GM12875 (cell line): ENCODE measurements at regions not wholly inside any gene's neighbourhood (a gene's known extent, or its start where the extent isn't known, plus 50 kb on each side); places are given as distances from the start of the nearest gene placed in this dataset.
"Not testable (repeated sequence)": the region's sequence is repeated elsewhere in the genome, so short reads cannot be mapped to it uniquely, and the experiment has no call there.

ENCODE experiments used
- H3K4me3 ChIP-seq: one replicate; pipeline ENCODE4 v1.5.1; 2011; ENCODE audit warnings: low read depth, low read length, control low read depth
- TF ChIP-seq, protein P1 (sequence below): IDR thresholded peaks from 2 replicates; pipeline ENCODE4 v1.5.1; 2011; ENCODE audit warnings: low read depth, mild to moderate bottlenecking, control low read depth, inconsistent platforms, low read length, moderate library complexity, borderline replicate concordance; ENCODE audit not compliant: insufficient read depth

GRCh38 chr9:7507026-7507425, 292.6 kb downstream of the DMAC1 start:
- TF ChIP-seq, protein P1, sequence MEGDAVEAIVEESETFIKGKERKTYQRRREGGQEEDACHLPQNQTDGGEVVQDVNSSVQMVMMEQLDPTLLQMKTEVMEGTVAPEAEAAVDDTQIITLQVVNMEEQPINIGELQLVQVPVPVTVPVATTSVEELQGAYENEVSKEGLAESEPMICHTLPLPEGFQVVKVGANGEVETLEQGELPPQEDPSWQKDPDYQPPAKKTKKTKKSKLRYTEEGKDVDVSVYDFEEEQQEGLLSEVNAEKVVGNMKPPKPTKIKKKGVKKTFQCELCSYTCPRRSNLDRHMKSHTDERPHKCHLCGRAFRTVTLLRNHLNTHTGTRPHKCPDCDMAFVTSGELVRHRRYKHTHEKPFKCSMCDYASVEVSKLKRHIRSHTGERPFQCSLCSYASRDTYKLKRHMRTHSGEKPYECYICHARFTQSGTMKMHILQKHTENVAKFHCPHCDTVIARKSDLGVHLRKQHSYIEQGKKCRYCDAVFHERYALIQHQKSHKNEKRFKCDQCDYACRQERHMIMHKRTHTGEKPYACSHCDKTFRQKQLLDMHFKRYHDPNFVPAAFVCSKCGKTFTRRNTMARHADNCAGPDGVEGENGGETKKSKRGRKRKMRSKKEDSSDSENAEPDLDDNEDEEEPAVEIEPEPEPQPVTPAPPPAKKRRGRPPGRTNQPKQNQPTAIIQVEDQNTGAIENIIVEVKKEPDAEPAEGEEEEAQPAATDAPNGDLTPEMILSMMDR = no peak
- H3K4me3 ChIP-seq = no peak overlapping the region

GRCh38 chr9:7500521-7500920, 299.1 kb downstream of the DMAC1 start:
- no peak overlapping the region for H3K4me3 ChIP-seq
- TF ChIP-seq, protein P1 = no peak

- TF ChIP-seq, protein P1 = no peak
- no peak overlapping the region for H3K4me3 ChIP-seq
Observed at GRCh38 chr9:7491641-7492040, 307.9 kb downstream of the DMAC1 start.

GRCh38 chr9:7490317-7491108, 309.1 kb downstream of the DMAC1 start:
- no peak overlapping the region for H3K4me3 ChIP-seq
- TF ChIP-seq, protein P1 = no peak

DNA sequence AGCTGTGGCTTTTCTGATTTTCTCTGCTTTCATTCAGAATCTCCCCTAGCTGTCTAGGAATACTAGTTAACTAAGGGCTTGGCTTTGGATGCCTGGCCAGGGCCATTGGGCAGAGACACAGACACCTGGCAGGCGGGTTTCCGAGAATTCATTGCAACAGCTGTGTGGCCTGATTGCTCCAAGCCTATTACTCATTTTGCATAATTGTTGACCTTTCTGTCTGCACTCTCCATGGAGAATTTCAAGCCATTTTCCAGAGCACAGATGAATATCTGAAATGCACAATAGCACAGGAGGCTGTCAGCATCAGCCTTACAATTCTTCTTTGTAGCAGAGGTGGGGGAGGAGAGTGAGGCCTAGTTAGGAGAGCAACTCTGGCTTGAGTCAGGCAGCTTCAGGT, 310.5 kb downstream of the DMAC1 start:
- TF ChIP-seq, protein P1 = no peak
- no peak overlapping the region for H3K4me3 ChIP-seq

DNA sequence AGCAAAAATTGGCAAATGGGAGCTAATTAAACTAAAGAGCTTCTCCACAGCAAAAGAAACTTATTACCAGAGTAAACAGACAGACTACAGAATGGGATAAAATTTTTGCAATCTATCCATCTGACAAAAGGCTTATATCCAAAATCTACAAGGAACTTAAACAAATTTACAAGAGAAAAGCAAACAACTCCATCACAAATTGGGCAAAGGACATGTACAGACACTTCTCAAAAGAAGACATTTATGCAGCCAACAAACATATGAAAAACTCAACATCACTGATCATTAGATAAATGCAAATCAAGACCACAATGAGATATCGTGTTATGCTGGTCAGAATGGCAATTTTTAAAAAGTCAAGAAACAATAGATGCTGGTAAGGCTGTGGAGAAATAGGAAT, 315.6 kb downstream of the DMAC1 start:
- H3K4me3 ChIP-seq = not testable (repeated sequence)

GRCh38 chr9:7481570-7481969, 318.0 kb downstream of the DMAC1 start:
- TF ChIP-seq, protein P1 = no peak
- no peak overlapping the region for H3K4me3 ChIP-seq
